HG02588 (cell line): ENCODE measurements at regions not wholly inside any gene's neighbourhood (a gene's known extent, or its start where the extent isn't known, plus 50 kb on each side); places are given as distances from the start of the nearest gene placed in this dataset.
"Not testable (repeated sequence)": the region's sequence is repeated elsewhere in the genome, so short reads cannot be mapped to it uniquely, and the experiment has no call there.

ENCODE experiments used
- ATAC-seq: cut with Tn5 transposase; IDR thresholded peaks from one replicate; pipeline ENCODE4 v1.9.1; 2021; ENCODE audit warnings: mild to moderate bottlenecking, moderate library complexity; ENCODE audit not compliant: unreplicated experiment

DNA sequence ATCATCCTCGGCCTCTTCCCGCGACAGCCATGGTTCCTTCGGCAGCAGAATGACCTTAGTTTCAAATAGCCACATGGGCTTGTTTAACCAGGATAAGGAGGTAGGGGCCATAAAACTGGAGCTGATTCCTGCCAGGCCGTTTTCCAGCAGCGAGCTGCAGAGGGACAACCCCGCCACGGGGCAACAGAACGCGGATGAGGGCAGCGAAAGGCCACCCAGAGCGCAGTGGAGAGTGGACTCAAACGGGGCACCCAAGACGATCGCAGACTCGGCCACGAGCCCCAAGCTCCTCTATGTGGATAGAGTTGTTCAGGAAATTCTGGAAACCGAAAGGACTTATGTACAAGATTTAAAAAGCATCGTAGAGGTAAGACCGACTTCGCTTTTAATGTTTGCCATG, 131.8 kb upstream of the MTHFD1L start:
- no peak for ATAC-seq

DNA sequence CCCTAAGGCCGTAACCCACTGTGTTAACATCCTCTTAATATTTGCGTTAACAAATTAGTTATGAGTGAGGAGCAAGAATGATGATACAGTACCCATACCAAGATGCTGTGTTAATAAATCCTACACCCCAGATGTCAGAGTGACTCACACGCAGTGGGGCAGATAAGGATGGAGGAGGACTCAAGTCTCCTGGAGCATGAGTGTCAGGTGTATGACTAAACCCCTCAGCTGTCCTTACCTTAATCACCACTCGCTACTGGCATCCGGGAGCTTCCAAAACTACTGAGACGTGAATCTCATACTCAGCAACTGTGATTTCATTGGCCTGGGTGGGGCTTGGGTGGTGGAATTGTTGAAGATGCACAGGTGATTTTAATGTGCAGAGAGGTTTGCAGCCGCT, 131.3 kb upstream of the MTHFD1L start:
- ATAC-seq: no peak

DNA sequence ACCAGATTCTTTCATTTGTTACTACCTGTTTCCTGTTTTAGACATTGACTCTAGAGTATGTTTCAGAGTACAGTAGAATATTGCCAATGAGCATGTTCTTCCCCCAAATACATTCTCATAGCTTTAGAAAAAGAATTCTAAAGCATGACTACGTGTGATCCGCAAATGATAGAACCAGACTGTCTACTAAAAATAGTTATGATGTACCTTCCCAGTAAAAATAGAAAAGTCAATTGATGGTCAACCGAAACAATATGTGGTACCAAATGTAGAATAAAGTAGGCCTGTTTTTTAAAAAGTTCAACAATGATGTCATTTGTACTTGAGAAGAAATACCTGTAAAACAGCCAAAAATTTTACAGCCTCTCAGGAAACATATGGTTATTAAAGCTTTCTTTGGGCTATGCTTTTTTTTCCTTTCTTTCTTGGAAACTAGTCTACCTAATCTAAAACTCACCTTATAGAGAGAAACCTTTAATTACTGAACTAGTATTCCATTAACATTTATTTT, 130.1 kb upstream of the MTHFD1L start:
- no peak for ATAC-seq

DNA sequence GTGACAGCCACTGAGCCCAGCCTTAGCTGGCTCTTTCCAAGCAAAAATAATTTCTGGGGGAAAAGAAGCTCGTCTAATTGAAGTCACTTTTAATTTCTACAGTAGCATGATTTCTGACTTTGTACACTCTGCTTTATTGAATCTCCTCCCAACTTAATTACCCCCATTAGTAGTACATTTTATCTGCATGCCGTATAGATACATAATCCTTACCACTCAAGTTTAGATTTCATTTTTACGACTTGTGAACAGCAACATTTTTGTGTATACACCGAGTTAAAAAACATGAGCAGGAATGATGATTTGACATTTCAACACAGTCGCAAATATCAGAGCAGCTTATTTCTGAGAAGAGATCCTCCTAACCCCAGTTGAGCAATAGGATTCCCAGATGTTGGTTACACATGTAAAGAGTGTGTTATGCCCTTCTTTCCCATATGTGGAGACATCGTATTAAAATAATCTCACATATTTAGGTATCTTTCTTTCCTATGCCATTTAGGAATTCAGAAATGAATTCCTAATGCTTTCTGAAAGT, 127.3 kb upstream of the MTHFD1L start:
- ATAC-seq: no peak

DNA sequence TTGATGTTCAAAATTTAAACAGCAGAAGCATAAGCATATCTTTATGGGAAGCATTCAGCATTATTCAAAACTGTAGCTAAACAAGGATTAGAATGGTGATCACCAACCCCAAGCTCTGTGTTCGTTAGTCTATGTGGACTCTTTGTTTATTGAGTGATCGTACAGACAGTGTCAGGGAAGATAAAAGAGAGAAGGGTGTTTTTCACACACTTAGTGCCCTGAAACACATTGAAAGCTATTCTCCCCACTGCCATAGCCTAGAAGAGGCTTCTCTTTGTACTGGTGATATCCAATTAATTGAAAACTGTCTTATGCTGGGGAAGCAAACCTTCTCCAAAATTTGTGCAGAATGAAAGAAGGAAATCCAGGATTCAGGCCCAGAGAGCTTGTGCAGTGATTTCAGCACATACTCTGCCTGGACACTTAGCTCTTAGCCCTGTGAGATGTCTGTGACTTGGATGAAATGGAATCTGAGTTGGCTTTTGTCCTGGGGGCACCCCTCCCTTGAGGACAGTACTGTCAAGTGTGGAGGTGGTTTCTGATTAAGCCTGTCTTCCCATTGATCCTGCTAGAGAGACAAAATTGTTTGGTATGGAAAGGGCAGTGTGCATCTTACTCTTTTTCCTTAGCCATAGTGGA, 125.7 kb upstream of the MTHFD1L start:
- ATAC-seq: no peak

DNA sequence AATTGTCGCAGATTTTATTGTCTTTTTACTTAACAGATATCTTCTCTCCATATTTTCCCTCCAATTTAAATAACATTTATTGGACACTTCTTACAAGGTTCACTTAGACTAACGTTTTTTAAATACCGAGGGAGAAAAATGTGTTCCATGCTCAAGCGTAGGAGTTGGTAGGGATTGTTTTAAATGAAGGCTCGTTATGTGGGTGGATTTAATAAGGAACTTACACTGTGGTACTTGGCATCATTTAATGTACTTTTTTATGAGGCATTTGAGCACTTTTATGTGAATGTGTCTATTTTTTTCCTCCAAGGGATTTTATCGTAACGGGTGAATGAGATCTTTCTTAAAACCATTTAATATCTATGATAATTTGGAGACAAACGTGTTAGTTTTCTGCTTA, 125.0 kb upstream of the MTHFD1L start:
- no peak for ATAC-seq

GRCh38 chr6:150741633-150742200, 123.8 kb upstream of the MTHFD1L start:
- no peak for ATAC-seq

DNA sequence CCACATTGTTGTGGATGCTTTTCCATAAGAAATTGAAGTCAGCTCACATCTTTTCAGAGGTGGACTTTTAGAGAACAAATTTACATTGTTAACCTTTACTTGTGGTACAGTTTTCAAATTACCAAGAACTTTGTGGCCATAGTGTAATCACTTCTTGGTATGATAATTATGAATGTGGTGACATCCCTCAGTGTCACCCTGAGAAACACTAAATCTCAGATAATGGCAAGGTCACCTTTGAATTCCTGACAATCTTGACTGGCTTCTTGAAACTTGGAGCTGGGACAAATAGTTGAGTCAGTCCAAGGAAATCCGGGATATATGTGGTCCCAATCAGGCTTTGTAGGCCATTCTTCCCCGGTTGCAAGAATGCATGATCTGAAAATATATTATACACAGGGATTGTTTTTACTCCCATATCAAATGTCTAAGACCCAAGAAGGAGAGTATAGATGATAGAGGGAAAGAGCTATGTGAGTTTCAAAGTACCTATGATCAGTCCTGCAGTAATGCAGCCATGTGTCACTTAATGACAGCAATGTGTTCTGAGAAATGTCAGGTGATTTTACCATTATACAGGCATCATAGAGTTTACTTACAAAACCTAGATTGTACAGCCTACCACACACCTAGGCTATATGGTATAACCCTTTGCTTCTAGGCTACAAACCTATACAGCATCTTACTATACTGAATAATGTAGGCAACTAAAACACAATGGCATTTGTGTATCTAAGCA, 120.8 kb upstream of the MTHFD1L start:
- no peak for ATAC-seq

GRCh38 chr6:150745896-150746295, 119.6 kb upstream of the MTHFD1L start:
- no peak for ATAC-seq

DNA sequence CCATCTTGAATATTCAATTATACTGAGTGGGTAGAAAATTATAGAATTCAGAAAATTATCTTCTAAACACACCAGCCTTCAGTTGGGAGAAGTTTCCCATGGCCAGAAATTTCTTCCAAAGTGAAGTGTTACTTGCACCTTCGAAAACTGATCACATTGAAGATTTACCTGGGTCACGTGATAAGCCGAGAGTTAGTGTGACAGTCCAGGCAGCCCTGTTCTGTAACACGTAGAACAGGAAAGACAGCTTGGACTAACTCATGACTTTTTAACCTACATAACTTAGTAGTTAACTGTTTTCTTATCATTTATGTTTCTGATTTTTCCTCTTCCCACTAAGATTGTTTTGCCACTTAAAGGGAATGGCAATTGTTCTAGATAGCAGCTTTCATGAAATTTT, 118.3 kb upstream of the MTHFD1L start:
- no peak for ATAC-seq

- ATAC-seq: no peak
Measured at GRCh38 chr6:150749091-150749670, 116.3 kb upstream of the MTHFD1L start.

DNA sequence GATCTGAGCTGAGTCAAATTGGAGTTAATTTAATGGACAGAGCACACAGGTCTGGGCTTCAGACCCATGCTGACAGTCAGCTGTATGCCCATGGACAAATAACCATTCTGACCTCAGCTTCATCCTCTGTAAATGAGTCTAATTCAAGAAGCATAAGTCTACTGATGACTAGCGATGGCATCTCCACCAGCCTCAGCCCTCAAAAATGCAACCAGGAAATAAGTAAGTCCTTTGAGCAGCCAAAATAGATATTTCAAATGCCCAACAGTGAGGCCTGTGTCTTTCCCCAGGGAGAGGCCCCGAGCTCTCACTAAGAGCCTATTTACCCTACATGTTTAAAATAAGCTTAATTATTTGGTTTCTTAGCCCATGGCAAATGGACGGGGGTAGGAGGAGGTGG, 114.2 kb upstream of the MTHFD1L start:
- no peak for ATAC-seq

DNA sequence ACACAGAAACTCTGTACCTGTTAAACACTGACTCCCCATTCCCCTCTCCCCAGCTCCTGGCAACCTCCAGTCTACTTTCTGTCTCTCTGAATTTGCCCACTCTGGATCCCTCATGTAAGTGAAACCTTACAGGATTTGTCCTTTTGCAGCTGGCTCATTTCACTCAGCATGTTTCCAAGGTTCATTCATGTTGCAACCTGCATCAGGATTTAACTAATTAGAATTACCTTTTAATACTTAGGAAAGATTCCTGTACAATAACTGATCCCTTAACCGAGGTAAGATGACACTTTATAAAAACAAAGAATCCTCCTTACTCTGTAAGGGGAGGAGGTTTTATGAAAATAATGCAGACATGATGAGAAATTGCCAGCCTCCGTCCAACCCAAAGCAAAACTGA, 113.1 kb upstream of the MTHFD1L start:
- ATAC-seq: no peak

GRCh38 chr6:150753371-150754064, 112.0 kb upstream of the MTHFD1L start:
- no peak for ATAC-seq

DNA sequence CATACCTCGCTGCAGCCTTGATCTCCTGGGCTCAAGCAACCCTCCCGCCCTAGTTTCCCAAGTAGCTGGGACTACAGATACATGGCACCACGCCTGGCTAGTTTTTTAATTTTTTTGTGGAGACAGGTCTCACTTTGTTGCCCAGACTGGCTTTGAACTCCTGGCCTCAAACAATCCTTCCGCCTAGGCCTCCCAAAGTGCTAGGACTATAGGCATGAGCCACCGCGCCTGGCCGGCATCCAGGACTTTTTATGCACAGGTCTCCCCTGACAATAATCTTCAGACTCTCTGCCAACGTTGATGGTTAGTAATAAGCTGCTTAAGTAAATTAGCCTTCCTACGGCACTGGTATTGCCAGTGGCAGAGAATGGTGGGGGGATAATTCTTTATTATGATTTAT, 110.5 kb upstream of the MTHFD1L start:
- no peak for ATAC-seq

DNA sequence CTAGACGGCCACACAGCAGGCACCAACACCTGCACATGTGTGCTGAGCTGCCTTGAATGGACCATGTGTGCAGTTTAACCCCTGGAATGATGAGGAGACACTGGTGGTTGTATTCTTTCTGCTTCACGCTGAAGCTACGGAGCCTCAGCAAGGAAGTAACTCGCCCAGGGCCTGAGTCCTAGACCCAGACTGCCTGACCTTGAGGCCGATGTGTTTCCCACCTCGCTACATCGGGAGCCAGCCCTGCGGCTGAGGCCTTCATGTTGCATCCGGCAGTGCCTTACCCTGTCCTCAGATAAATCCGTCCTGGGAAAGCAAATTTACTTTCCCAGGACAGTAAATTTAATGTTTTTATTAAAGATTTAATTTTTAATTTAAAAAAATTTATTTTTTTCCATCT, 110.0 kb upstream of the MTHFD1L start:
- no peak for ATAC-seq

DNA sequence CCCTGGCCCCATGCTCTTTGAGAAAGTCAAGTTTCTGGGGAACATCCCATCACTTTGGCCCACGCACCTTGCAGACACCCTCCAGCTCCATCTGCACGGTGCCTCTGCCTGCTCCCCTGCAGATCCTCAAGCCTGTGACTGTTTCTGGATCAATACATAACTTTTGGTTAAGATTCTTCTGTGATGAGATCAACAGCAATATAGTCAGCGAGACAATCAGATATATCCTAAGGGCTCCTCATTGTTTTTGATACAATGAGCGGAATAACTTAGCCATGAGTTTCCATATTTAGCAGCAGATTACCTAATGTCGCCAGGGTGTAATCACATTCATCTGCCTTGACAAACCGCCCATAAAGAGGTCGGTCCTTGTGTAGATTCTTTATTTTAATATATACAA, 109.3 kb upstream of the MTHFD1L start:
- no peak for ATAC-seq

GRCh38 chr6:150757807-150758206, 107.7 kb upstream of the MTHFD1L start:
- not testable (repeated sequence) for ATAC-seq

GRCh38 chr6:150759483-150759882, 106.0 kb upstream of the MTHFD1L start:
- ATAC-seq: no peak

DNA sequence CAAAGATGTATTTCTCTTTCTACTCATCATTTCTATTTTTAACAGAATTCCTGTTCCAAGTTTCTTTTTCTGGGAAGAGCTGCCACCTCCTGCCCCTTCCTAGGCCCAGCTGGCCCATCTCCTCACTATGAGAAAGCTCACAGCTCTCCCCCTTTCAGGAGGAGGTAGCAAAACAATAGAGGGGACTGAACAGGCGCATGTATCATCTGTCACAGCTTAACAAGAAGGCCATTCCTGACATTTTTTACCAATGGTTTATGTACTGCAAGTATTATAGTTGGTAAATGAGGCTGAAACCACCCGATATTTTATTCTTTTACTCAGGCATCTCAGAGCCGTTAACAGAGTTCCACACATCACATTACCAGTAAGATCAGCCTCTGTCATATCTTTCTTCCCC, 103.7 kb upstream of the MTHFD1L start:
- ATAC-seq: no peak
